Osteocyte (in vitro differentiated cells): ENCODE measurements at regions not wholly inside any gene's neighbourhood (a gene's known extent, or its start where the extent isn't known, plus 50 kb on each side); places are given as distances from the start of the nearest gene placed in this dataset.

Source experiments
- DNase-seq: peaks from one replicate; pipeline ENCODE4 v3.0.0; 2021; ENCODE audit warnings: mixed read lengths; ENCODE audit not compliant: unreplicated experiment; ENCODE audit errors: extremely low spot score
- H3K27ac Mint-ChIP-seq: one replicate; pipeline ENCODE4 v1.8.0; 2021; ENCODE audit warnings: mild to moderate bottlenecking, mixed read lengths; ENCODE audit not compliant: unreplicated experiment
- H3K27me3 Mint-ChIP-seq: one replicate; pipeline ENCODE4 v1.8.0; 2021; ENCODE audit warnings: mixed read lengths; ENCODE audit not compliant: unreplicated experiment
- H3K36me3 Mint-ChIP-seq: one replicate; pipeline ENCODE4 v1.8.0; 2021; ENCODE audit warnings: mixed read lengths; ENCODE audit not compliant: unreplicated experiment
- H3K4me1 Mint-ChIP-seq: one replicate; pipeline ENCODE4 v1.8.0; 2021; ENCODE audit warnings: mixed read lengths; ENCODE audit not compliant: unreplicated experiment
- H3K4me3 Mint-ChIP-seq: one replicate; pipeline ENCODE4 v1.8.0; 2021; ENCODE audit warnings: mild to moderate bottlenecking, moderate library complexity, mixed read lengths; ENCODE audit not compliant: unreplicated experiment
- H3K9me3 Mint-ChIP-seq: one replicate; pipeline ENCODE4 v1.8.0; 2021; ENCODE audit warnings: mixed read lengths; ENCODE audit not compliant: unreplicated experiment
- CTCF ChIP-seq: fragments of 200-600 bp; sonication (generic); IDR thresholded peaks from 2 replicates; pipeline ENCODE4 v1.5.0; 2021; ENCODE audit warnings: antibody characterized with exemption, mild to moderate bottlenecking, moderate library complexity

- DNase-seq = no peak
- no peak for TF ChIP-seq CTCF
- Mint-ChIP-seq H3K27me3 (no peaks in the 10 kb centered on the region), H3K4me1 (peaks cover 12% of the 10 kb centered on the region), H3K36me3 (no peaks in the 10 kb centered on the region), H3K4me3 (no peak overlapping the region), H3K27ac (no peak overlapping the region), H3K9me3 (peaks cover 6% of the 10 kb centered on the region)
Measured at GRCh38 chr2:163419000-163419830, 316.6 kb downstream of the FIGN start.

- Mint-ChIP-seq H3K36me3 (no peaks in the 10 kb centered on the region), H3K4me3 (no peak overlapping the region), H3K27ac (no peak overlapping the region), H3K4me1 (peaks cover 19% of the 10 kb centered on the region), H3K9me3 (peaks cover 6% of the 10 kb centered on the region), H3K27me3 (no peaks in the 10 kb centered on the region)
- no peak for TF ChIP-seq CTCF
- no peak for DNase-seq
Measured at GRCh38 chr2:163417596-163418337, 318.0 kb downstream of the FIGN start.

GRCh38 chr2:163414121-163414520, 321.7 kb downstream of the FIGN start:
- H3K27me3 Mint-ChIP-seq = no peaks in the 10 kb centered on the region
- DNase-seq = no peak
- TF ChIP-seq CTCF = no peak
- H3K9me3 Mint-ChIP-seq = peaks cover 6% of the 10 kb centered on the region
- H3K36me3 Mint-ChIP-seq = no peaks in the 10 kb centered on the region
- H3K27ac Mint-ChIP-seq = no peak overlapping the region
- H3K4me3 Mint-ChIP-seq = no peak overlapping the region
- H3K4me1 Mint-ChIP-seq = peaks cover 17% of the 10 kb centered on the region

- Mint-ChIP-seq H3K4me3 (no peak overlapping the region), H3K27me3 (no peaks in the 10 kb centered on the region), H3K4me1 (peaks cover 22% of the 10 kb centered on the region), H3K27ac (peak overlapping the region; percentile 66), H3K9me3 (no peaks in the 10 kb centered on the region), H3K36me3 (no peaks in the 10 kb centered on the region)
- TF ChIP-seq CTCF = no peak
- no peak for DNase-seq
Measured at GRCh38 chr2:163407296-163407695, 328.5 kb downstream of the FIGN start.

- DNase-seq = no peak
- H3K4me3 Mint-ChIP-seq = no peak overlapping the region
Measured at GRCh38 chr2:163405298-163405697, 330.5 kb downstream of the FIGN start.

More at GRCh38 chr2:163405298-163405697, 330.5 kb downstream of the FIGN start:
- peaks cover 26% of the 10 kb centered on the region for H3K4me1 Mint-ChIP-seq
- no peak for TF ChIP-seq CTCF
- H3K36me3 Mint-ChIP-seq = no peaks in the 10 kb centered on the region
- no peak overlapping the region for H3K27ac Mint-ChIP-seq
- H3K9me3 Mint-ChIP-seq = no peaks in the 10 kb centered on the region
- H3K27me3 Mint-ChIP-seq = no peaks in the 10 kb centered on the region
